Tibial artery (tissue), 4 donors: ENCODE measurements at regions not wholly inside any gene's neighbourhood (a gene's known extent, or its start where the extent isn't known, plus 50 kb on each side); places are given as distances from the start of the nearest gene placed in this dataset.
A peak's percentile ranks its signal among the peaks of the same experiment; 100 is the strongest.
"Not testable (repeated sequence)": the region's sequence is repeated elsewhere in the genome, so short reads cannot be mapped to it uniquely, and the experiment has no call there.

Experiments used
- DNase-seq, 2 donors: peaks; one replicate each; pipeline ENCODE4 v3.0.0-alpha.2; 2019
- H3K27ac ChIP-seq, 2 donors: fragments of 200-600 bp; sonication (generic) in 1 of 2; 1 replicate in 1 of 2; 2 replicates in 1 of 2; pipeline ENCODE4 v1.5.1; 2018 to 2019; ENCODE audit warnings: mild to moderate bottlenecking in 1 of 2
- H3K27me3 ChIP-seq, 2 donors: fragments of 200-600 bp; sonication (generic) in 1 of 2; one replicate each; pipeline versions ENCODE4 v1.5.1 to v1.6.0; 2016 to 2019
- H3K36me3 ChIP-seq, 3 donors: fragments of 200-600 bp; sonication (generic) in 2 of 3; one replicate each; pipeline ENCODE4 v1.5.1; 2016 to 2019; ENCODE audit warnings: mild to moderate bottlenecking in 2 of 3
- H3K4me1 ChIP-seq, 4 donors: fragments of 200-600 bp; sonication (generic) in 2 of 4; 1 replicate in 3 of 4; 2 replicates in 1 of 4; pipeline ENCODE4 v1.5.1; 2016 to 2019
- H3K4me3 ChIP-seq, 2 donors: fragments of 200-600 bp; sonication (generic) in 1 of 2; 1 replicate in 1 of 2; 2 replicates in 1 of 2; pipeline ENCODE4 v1.5.1; 2018 to 2019; ENCODE audit warnings: mild to moderate bottlenecking in 2 of 2
- H3K9me3 ChIP-seq, 3 donors: fragments of 200-600 bp; sonication (generic) in 1 of 3; one replicate each; pipeline ENCODE4 v1.5.1; 2016 to 2019
- CTCF ChIP-seq, 2 experiments: fragments of 200-600 bp in 1 of 2; fragments of 450-650 bp in 1 of 2; IDR thresholded peaks; one replicate each; pipeline ENCODE4 v1.5.1; 2017 to 2019; ENCODE audit warnings: antibody characterized with exemption in 2 of 2, mild to moderate bottlenecking in 1 of 2, moderate library complexity in 1 of 2
- intact Hi-C: fragments of 100-400 bp; cut with DNase I; formaldehyde crosslinking; loops from one replicate; pipeline ENCODE4 v1.15.0; 2023; ENCODE audit warnings: low total_unique reads

- peaks cover 0 to 10% (median 0%) of the 10 kb centered on the region in 4 donors for H3K4me1 ChIP-seq
- peaks cover 0 to 2% (median 0%) of the 10 kb centered on the region in 3 donors for H3K9me3 ChIP-seq
- no peaks in the 10 kb centered on the region for H3K36me3 ChIP-seq
- intact Hi-C loops = no loop called here
- TF ChIP-seq CTCF (IDR thresholded peaks at IDR 0.05) = no peak
- H3K27me3 ChIP-seq = no peaks in the 10 kb centered on the region
- no peak for DNase-seq
- H3K4me3 ChIP-seq = no peak overlapping the region
- H3K27ac ChIP-seq = no peak overlapping the region
Measured at GRCh38 chr4:86512631-86513030, 81.5 kb upstream of the PTPN13 start.

GRCh38 chr4:86515963-86516362 is 78.2 kb upstream of the PTPN13 start:
- DNase-seq, H3K4me3 ChIP-seq, H3K9me3 ChIP-seq, H3K27ac ChIP-seq, H3K4me1 ChIP-seq, intact Hi-C loops, H3K36me3 ChIP-seq, H3K27me3 ChIP-seq: not testable (repeated sequence)

GRCh38 chr4:86521373-86521969 is 72.6 kb upstream of the PTPN13 start:
- H3K27me3 ChIP-seq = no peaks in the 10 kb centered on the region
- no peak for DNase-seq

GRCh38 chr4:86522349-86522748 is 71.8 kb upstream of the PTPN13 start:
- intact Hi-C loops = no loop called here
- no peaks in the 10 kb centered on the region for H3K4me1 ChIP-seq
- H3K27ac ChIP-seq = no peak overlapping the region
- DNase-seq = no peak
- no peaks in the 10 kb centered on the region for H3K27me3 ChIP-seq
- no peaks in the 10 kb centered on the region for H3K36me3 ChIP-seq
- peaks cover 0 to 7% (median 4%) of the 10 kb centered on the region in 3 donors for H3K9me3 ChIP-seq
- peak in 1 of 2 experiments; percentile 7 for TF ChIP-seq CTCF (IDR thresholded peaks at IDR 0.05)
- no peak overlapping the region for H3K4me3 ChIP-seq

More at GRCh38 chr4:86521373-86521969, 72.6 kb upstream of the PTPN13 start:
- H3K36me3 ChIP-seq = no peaks in the 10 kb centered on the region
- TF ChIP-seq CTCF (IDR thresholded peaks at IDR 0.05) = no peak
- peaks cover 0 to 7% (median 4%) of the 10 kb centered on the region in 3 donors for H3K9me3 ChIP-seq
- no peak overlapping the region for H3K4me3 ChIP-seq
- no peak overlapping the region for H3K27ac ChIP-seq
- no peaks in the 10 kb centered on the region for H3K4me1 ChIP-seq
- intact Hi-C loops = no loop called here

- DNase-seq = no peak
- H3K36me3 ChIP-seq = no peaks in the 10 kb centered on the region
- intact Hi-C loops = no loop called here
- H3K4me1 ChIP-seq = no peaks in the 10 kb centered on the region
- H3K4me3 ChIP-seq = no peak overlapping the region
- H3K9me3 ChIP-seq = peaks cover 0 to 7% (median 0%) of the 10 kb centered on the region in 3 donors
- TF ChIP-seq CTCF (IDR thresholded peaks at IDR 0.05) = no peak
- H3K27ac ChIP-seq = no peak overlapping the region
- H3K27me3 ChIP-seq = no peaks in the 10 kb centered on the region
Measured at GRCh38 chr4:86523333-86523732, 70.8 kb upstream of the PTPN13 start.

GRCh38 chr4:86527713-86528112 is 66.4 kb upstream of the PTPN13 start:
- H3K4me3 ChIP-seq, H3K27me3 ChIP-seq, H3K4me1 ChIP-seq, H3K27ac ChIP-seq, H3K9me3 ChIP-seq, H3K36me3 ChIP-seq, intact Hi-C loops, DNase-seq: not testable (repeated sequence)

GRCh38 chr4:86529436-86529835 is 64.7 kb upstream of the PTPN13 start:
- Histone ChIP-seq H3K4me3 (no peak overlapping the region), H3K36me3 (no peaks in the 10 kb centered on the region), H3K9me3 (no peaks in the 10 kb centered on the region), H3K27ac (no peak overlapping the region), H3K4me1 (no peaks in the 10 kb centered on the region), H3K27me3 (no peaks in the 10 kb centered on the region)
- TF ChIP-seq CTCF (IDR thresholded peaks at IDR 0.05) = no peak
- intact Hi-C loops = no loop called here
- no peak for DNase-seq
